Ectodermal cell (in vitro differentiated cells): ENCODE measurements at regions not wholly inside any gene's neighbourhood (a gene's known extent, or its start where the extent isn't known, plus 50 kb on each side); places are given as distances from the start of the nearest gene placed in this dataset.
A peak's percentile ranks its signal among the peaks of the same experiment; 100 is the strongest.

Experiments
- H3K27ac ChIP-seq: 2 replicates; pipeline ENCODE4 v1.7.0; 2013; ENCODE audit warnings: mild to moderate bottlenecking, low read depth, low read length; ENCODE audit not compliant: insufficient read depth, poor library complexity, severe bottlenecking
- H3K27me3 ChIP-seq: 2 replicates; pipeline ENCODE4 v1.7.0; 2013; ENCODE audit warnings: mild to moderate bottlenecking, low read length; ENCODE audit not compliant: insufficient read depth, control insufficient read depth, poor library complexity, severe bottlenecking
- H3K36me3 ChIP-seq: one replicate; pipeline ENCODE4 v1.7.0; 2013; ENCODE audit warnings: low read length; ENCODE audit not compliant: control insufficient read depth, insufficient read depth
- H3K4me1 ChIP-seq: one replicate; pipeline ENCODE4 v1.7.0; 2013; ENCODE audit warnings: low read length; ENCODE audit not compliant: control insufficient read depth, insufficient read depth
- H3K4me3 ChIP-seq: 2 replicates; pipeline ENCODE4 v1.7.0; 2013; ENCODE audit warnings: low read depth, low read length, control low read depth; ENCODE audit not compliant: insufficient read depth
- H3K9me3 ChIP-seq: 2 replicates; pipeline ENCODE4 v1.7.0; 2013; ENCODE audit warnings: mild to moderate bottlenecking, low read length, moderate library complexity; ENCODE audit not compliant: control insufficient read depth
- WGBS, 2 experiments: methylation state at CpG; one replicate each; pipeline ENCODE4 v1.1.7; 2013; ENCODE audit warnings: missing lambda C conversion rate in 2 of 2; 5-methylcytosine and 5-hydroxymethylcytosine counted together

- no peak overlapping the region for H3K27ac ChIP-seq
- WGBS, 2 experiments: 95 to 97% methylated on average over 3 of the region's 3 CpGs
- H3K27me3 ChIP-seq: no peaks in the 10 kb centered on the region
- H3K4me3 ChIP-seq: no peak overlapping the region
- H3K4me1 ChIP-seq: peaks cover 6% of the 10 kb centered on the region
- H3K36me3 ChIP-seq: no peaks in the 10 kb centered on the region
- H3K9me3 ChIP-seq: no peaks in the 10 kb centered on the region
These were observed 100.1 kb upstream of the PARD3B start for GRCh38 chr2:204445149-204445548.

- Histone ChIP-seq H3K4me3 (no peak overlapping the region), H3K27ac (no peak overlapping the region), H3K36me3 (no peaks in the 10 kb centered on the region), H3K4me1 (peaks cover 20% of the 10 kb centered on the region), H3K27me3 (no peaks in the 10 kb centered on the region), H3K9me3 (no peaks in the 10 kb centered on the region)
- no CpG with 5 or more reads among the region's 2 CpGs for WGBS, 2 experiments
These were observed 97.6 kb upstream of the PARD3B start for GRCh38 chr2:204447722-204448121.

- 66 to 84% methylated on average over 3 of the region's 3 CpGs for WGBS, 2 experiments
- Histone ChIP-seq H3K27me3 (no peaks in the 10 kb centered on the region), H3K27ac (peak overlapping the region; percentile 46), H3K4me3 (no peak overlapping the region), H3K9me3 (no peaks in the 10 kb centered on the region), H3K36me3 (no peaks in the 10 kb centered on the region), H3K4me1 (peaks cover 42% of the 10 kb centered on the region)
These were observed 95.3 kb upstream of the PARD3B start for GRCh38 chr2:204449977-204450376.

GRCh38 chr2:204451766-204452165, 93.5 kb upstream of the PARD3B start:
- no peak overlapping the region for H3K4me3 ChIP-seq
- H3K27ac ChIP-seq: peak overlapping the region; percentile 97
- 89 to 98% methylated on average over 1 to 2 of the region's 2 CpGs for WGBS, 2 experiments
- H3K4me1 ChIP-seq: peaks cover 43% of the 10 kb centered on the region
- H3K9me3 ChIP-seq: no peaks in the 10 kb centered on the region
- H3K36me3 ChIP-seq: no peaks in the 10 kb centered on the region
- no peaks in the 10 kb centered on the region for H3K27me3 ChIP-seq

- Histone ChIP-seq H3K36me3 (no peaks in the 10 kb centered on the region), H3K4me1 (peaks cover 43% of the 10 kb centered on the region), H3K9me3 (no peaks in the 10 kb centered on the region), H3K27me3 (no peaks in the 10 kb centered on the region), H3K27ac (peak overlapping the region; percentile 97), H3K4me3 (no peak overlapping the region)
- 43 to 52% methylated on average over 7 of the region's 7 CpGs for WGBS, 2 experiments
These were observed 92.7 kb upstream of the PARD3B start for GRCh38 chr2:204452464-204453023.

GRCh38 chr2:204453730-204454167, 91.5 kb upstream of the PARD3B start:
- H3K27me3 ChIP-seq: no peaks in the 10 kb centered on the region
- WGBS, 2 experiments: 67 to 74% methylated on average over 7 of the region's 7 CpGs
- H3K4me1 ChIP-seq: peaks cover 43% of the 10 kb centered on the region
- H3K36me3 ChIP-seq: no peaks in the 10 kb centered on the region
- no peak overlapping the region for H3K4me3 ChIP-seq
- no peaks in the 10 kb centered on the region for H3K9me3 ChIP-seq
- peak overlapping the region; percentile 71 for H3K27ac ChIP-seq

- H3K4me1 ChIP-seq: peaks cover 40% of the 10 kb centered on the region
- H3K36me3 ChIP-seq: no peaks in the 10 kb centered on the region
- H3K9me3 ChIP-seq: no peaks in the 10 kb centered on the region
- H3K4me3 ChIP-seq: no peak overlapping the region
- no peaks in the 10 kb centered on the region for H3K27me3 ChIP-seq
- H3K27ac ChIP-seq: no peak overlapping the region
- 95 to 97% methylated on average over 6 of the region's 6 CpGs for WGBS, 2 experiments
These were observed 90.4 kb upstream of the PARD3B start for GRCh38 chr2:204454672-204455380.

- Histone ChIP-seq H3K4me3 (no peak overlapping the region), H3K4me1 (no peaks in the 10 kb centered on the region), H3K36me3 (no peaks in the 10 kb centered on the region), H3K9me3 (no peaks in the 10 kb centered on the region), H3K27me3 (no peaks in the 10 kb centered on the region), H3K27ac (no peak overlapping the region)
- WGBS, 2 experiments: 89% methylated on average over 4 of the region's 4 CpGs
These were observed 76.4 kb upstream of the PARD3B start for GRCh38 chr2:204468746-204469429.

GRCh38 chr2:204470178-204470620, 75.1 kb upstream of the PARD3B start:
- no peaks in the 10 kb centered on the region for H3K36me3 ChIP-seq
- 85 to 95% methylated on average over 2 to 4 of the region's 4 CpGs for WGBS, 2 experiments
- no peaks in the 10 kb centered on the region for H3K4me1 ChIP-seq
- H3K27ac ChIP-seq: no peak overlapping the region
- H3K9me3 ChIP-seq: no peaks in the 10 kb centered on the region
- no peaks in the 10 kb centered on the region for H3K27me3 ChIP-seq
- no peak overlapping the region for H3K4me3 ChIP-seq

GRCh38 chr2:204470621-204471196, 74.6 kb upstream of the PARD3B start:
- WGBS, 2 experiments: 92 to 97% methylated on average over 4 to 5 of the region's 5 CpGs
- Histone ChIP-seq H3K4me1 (no peaks in the 10 kb centered on the region), H3K9me3 (no peaks in the 10 kb centered on the region), H3K4me3 (no peak overlapping the region), H3K27ac (no peak overlapping the region), H3K27me3 (no peaks in the 10 kb centered on the region), H3K36me3 (no peaks in the 10 kb centered on the region)
